ENCODE measurements at regions not wholly inside any gene's neighbourhood (a gene's known extent, or its start where the extent isn't known, plus 50 kb on each side); places are given as distances from the start of the nearest gene placed in this dataset.

DNA sequence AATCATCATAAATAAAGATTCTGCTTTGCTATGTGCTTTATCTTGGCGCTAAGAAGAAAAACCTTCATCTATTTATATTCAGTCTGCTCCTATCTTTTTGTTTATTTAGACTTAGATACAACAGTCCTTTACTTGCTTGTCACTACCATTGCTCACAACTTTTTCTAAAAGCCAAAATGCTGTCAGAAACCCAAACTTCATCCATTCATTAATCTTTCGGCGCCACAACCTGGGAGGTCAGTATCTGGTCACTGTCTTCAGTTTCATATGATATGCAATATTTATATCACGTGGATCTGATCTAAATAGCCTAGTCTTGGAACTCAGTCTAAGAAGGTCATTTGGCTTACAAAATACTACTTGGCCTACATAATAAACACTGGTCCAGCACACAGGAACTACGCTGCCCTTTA, 159.3 kb upstream of the TARS1 start:
- H3K4me1 Mint-ChIP-seq, result no peaks in the 10 kb centered on the region
- no peaks in the 10 kb centered on the region for H3K36me3 ChIP-seq (ENCODE audit: control insufficient read depth, insufficient read depth, low read length)
- no peaks in the 10 kb centered on the region for H3K27me3 ChIP-seq (ENCODE audit: control insufficient read depth, insufficient read depth, low read length)
- DNase-seq, result no peak
- H3K36me3 Mint-ChIP-seq, result no peaks in the 10 kb centered on the region
- TF ChIP-seq, protein P1, sequence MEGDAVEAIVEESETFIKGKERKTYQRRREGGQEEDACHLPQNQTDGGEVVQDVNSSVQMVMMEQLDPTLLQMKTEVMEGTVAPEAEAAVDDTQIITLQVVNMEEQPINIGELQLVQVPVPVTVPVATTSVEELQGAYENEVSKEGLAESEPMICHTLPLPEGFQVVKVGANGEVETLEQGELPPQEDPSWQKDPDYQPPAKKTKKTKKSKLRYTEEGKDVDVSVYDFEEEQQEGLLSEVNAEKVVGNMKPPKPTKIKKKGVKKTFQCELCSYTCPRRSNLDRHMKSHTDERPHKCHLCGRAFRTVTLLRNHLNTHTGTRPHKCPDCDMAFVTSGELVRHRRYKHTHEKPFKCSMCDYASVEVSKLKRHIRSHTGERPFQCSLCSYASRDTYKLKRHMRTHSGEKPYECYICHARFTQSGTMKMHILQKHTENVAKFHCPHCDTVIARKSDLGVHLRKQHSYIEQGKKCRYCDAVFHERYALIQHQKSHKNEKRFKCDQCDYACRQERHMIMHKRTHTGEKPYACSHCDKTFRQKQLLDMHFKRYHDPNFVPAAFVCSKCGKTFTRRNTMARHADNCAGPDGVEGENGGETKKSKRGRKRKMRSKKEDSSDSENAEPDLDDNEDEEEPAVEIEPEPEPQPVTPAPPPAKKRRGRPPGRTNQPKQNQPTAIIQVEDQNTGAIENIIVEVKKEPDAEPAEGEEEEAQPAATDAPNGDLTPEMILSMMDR (IDR thresholded peaks at IDR 0.05), result no peak
- no peak overlapping the region for H3K4me3 ChIP-seq (ENCODE audit: low read length)
- H3K27ac Mint-ChIP-seq, result no peak overlapping the region
- H3K27me3 Mint-ChIP-seq (ENCODE audit: low read depth in 2 of 2), result no peaks in the 10 kb centered on the region
- WGBS (ENCODE audit: insufficient coverage), result 79% methylated on average over 5 of the region's 5 CpGs
- intact Hi-C loops (cut with micrococcal nuclease), result no loop called here
- no peak for ATAC-seq
- no peaks in the 10 kb centered on the region for H3K4me1 ChIP-seq (ENCODE audit: control insufficient read depth, insufficient read depth, low read length)
- H3K4me3 Mint-ChIP-seq, result no peak overlapping the region
- H3K9me3 ChIP-seq (ENCODE audit: control insufficient read depth, insufficient read depth, low read length), result no peaks in the 10 kb centered on the region
- peaks cover 0 to 2% of the 10 kb centered on the region in 2 donors for H3K9me3 Mint-ChIP-seq
- no peak overlapping the region for H3K27ac ChIP-seq (ENCODE audit: low read length)

DNA sequence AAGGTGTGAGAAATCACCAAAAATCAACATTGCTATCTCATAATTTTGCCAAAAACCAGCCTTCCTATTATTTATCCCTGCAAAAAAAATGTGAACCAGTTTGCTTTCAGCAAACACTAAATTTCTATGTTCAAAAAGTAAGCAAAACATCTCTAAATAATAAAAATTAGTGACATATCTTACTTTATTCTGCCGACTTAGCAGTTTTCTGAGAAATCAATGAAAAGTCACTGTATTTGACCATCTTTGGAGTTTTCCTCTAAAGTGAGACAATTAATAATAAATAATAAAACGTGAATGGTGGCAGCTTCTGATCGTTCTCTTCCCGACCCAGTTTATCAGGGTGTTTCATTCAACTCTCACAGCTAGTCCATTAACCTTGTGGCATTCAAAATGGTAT, 158.6 kb upstream of the TARS1 start:
- Histone ChIP-seq H3K9me3 (ENCODE audit: control insufficient read depth, insufficient read depth, low read length) (no peaks in the 10 kb centered on the region), H3K27ac (ENCODE audit: low read length) (no peak overlapping the region), H3K36me3 (ENCODE audit: control insufficient read depth, insufficient read depth, low read length) (no peaks in the 10 kb centered on the region), H3K27me3 (ENCODE audit: control insufficient read depth, insufficient read depth, low read length) (no peaks in the 10 kb centered on the region), H3K4me1 (ENCODE audit: control insufficient read depth, insufficient read depth, low read length) (no peaks in the 10 kb centered on the region), H3K4me3 (ENCODE audit: low read length) (no peak overlapping the region)
- no peak for DNase-seq
- Mint-ChIP-seq H3K4me3 (no peak overlapping the region), H3K27ac (no peak overlapping the region), H3K9me3 (peaks cover 0 to 2% of the 10 kb centered on the region in 2 donors), H3K4me1 (no peaks in the 10 kb centered on the region), H3K36me3 (no peaks in the 10 kb centered on the region), H3K27me3 (ENCODE audit: low read depth in 2 of 2) (no peaks in the 10 kb centered on the region)
- 86% methylated on average over 3 of the region's 4 CpGs for WGBS (ENCODE audit: insufficient coverage)
- TF ChIP-seq, protein P1 (IDR thresholded peaks at IDR 0.05), result no peak
- ATAC-seq, result no peak
- intact Hi-C loops (cut with micrococcal nuclease), result no loop called here

DNA sequence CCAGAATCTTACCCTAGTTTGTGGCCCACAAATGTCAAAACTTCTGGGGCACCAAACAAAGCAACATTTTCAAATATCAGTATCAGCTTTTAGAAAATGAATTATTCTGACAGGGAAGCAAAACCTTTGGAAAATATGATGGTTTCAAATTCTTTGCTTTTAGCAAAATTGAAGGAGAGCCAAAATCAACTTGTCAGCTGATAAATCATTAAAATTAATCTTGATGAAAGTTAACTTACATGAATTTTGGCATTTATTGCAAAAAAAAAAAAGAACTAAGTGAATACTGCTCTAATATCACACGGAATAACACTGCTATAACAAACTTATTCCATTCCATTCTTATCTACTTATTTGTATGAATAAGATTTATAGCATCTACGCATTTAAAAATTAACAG, 158.1 kb upstream of the TARS1 start:
- WGBS (ENCODE audit: insufficient coverage), result no CpG with 5 or more reads among the region's 2 CpGs
- H3K27me3 Mint-ChIP-seq (ENCODE audit: low read depth in 2 of 2), result no peaks in the 10 kb centered on the region
- no peaks in the 10 kb centered on the region for H3K9me3 ChIP-seq (ENCODE audit: control insufficient read depth, insufficient read depth, low read length)
- H3K27ac Mint-ChIP-seq, result no peak overlapping the region
- ATAC-seq (no peak), DNase-seq (no peak)
- intact Hi-C loops (cut with micrococcal nuclease), result no loop called here
- TF ChIP-seq, protein P1 (IDR thresholded peaks at IDR 0.05), result no peak
- H3K36me3 ChIP-seq (ENCODE audit: control insufficient read depth, insufficient read depth, low read length), result no peaks in the 10 kb centered on the region
- H3K4me3 ChIP-seq (ENCODE audit: low read length), result no peak overlapping the region
- H3K36me3 Mint-ChIP-seq, result no peaks in the 10 kb centered on the region
- no peaks in the 10 kb centered on the region for H3K4me1 Mint-ChIP-seq
- H3K4me3 Mint-ChIP-seq, result no peak overlapping the region
- no peak overlapping the region for H3K27ac ChIP-seq (ENCODE audit: low read length)
- H3K27me3 ChIP-seq (ENCODE audit: control insufficient read depth, insufficient read depth, low read length), result no peaks in the 10 kb centered on the region
- no peaks in the 10 kb centered on the region for H3K4me1 ChIP-seq (ENCODE audit: control insufficient read depth, insufficient read depth, low read length)
- H3K9me3 Mint-ChIP-seq, result peaks cover 0 to 2% of the 10 kb centered on the region in 2 donors

DNA sequence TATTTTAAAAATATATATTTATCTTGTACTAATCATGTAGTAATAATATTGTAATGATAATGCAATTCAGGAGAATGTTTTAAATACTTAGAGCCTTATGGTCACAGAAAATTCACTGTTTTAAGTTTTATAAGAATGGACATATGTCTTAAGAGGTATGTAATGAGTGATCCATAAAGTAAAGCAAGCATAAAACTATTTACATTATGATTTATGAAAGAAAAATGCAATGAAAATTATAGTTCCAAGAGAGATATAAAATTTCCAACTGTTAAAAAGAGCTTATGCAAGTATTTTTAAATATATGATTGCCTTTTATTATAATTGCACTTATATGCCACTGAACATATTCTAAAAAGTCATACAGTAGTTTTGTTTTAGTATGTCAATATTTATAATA, 157.5 kb upstream of the TARS1 start:
- Mint-ChIP-seq H3K4me3 (no peak overlapping the region), H3K27ac (no peak overlapping the region), H3K36me3 (no peaks in the 10 kb centered on the region), H3K4me1 (no peaks in the 10 kb centered on the region), H3K27me3 (ENCODE audit: low read depth in 2 of 2) (no peaks in the 10 kb centered on the region), H3K9me3 (peaks cover 0 to 2% of the 10 kb centered on the region in 2 donors)
- intact Hi-C loops (cut with micrococcal nuclease), result no loop called here
- DNase-seq, result no peak
- ATAC-seq, result no peak
- Histone ChIP-seq H3K9me3 (ENCODE audit: control insufficient read depth, insufficient read depth, low read length) (no peaks in the 10 kb centered on the region), H3K4me3 (ENCODE audit: low read length) (no peak overlapping the region), H3K27me3 (ENCODE audit: control insufficient read depth, insufficient read depth, low read length) (no peaks in the 10 kb centered on the region), H3K4me1 (ENCODE audit: control insufficient read depth, insufficient read depth, low read length) (no peaks in the 10 kb centered on the region), H3K27ac (ENCODE audit: low read length) (no peak overlapping the region), H3K36me3 (ENCODE audit: control insufficient read depth, insufficient read depth, low read length) (no peaks in the 10 kb centered on the region)
- TF ChIP-seq, protein P1 (IDR thresholded peaks at IDR 0.05), result no peak

Data from natural killer cell (primary cell).